ENCODE measurements at regions not wholly inside any gene's neighbourhood (a gene's known extent, or its start where the extent isn't known, plus 50 kb on each side); places are given as distances from the start of the nearest gene placed in this dataset.
A peak's percentile ranks its signal among the peaks of the same experiment; 100 is the strongest.

DNA sequence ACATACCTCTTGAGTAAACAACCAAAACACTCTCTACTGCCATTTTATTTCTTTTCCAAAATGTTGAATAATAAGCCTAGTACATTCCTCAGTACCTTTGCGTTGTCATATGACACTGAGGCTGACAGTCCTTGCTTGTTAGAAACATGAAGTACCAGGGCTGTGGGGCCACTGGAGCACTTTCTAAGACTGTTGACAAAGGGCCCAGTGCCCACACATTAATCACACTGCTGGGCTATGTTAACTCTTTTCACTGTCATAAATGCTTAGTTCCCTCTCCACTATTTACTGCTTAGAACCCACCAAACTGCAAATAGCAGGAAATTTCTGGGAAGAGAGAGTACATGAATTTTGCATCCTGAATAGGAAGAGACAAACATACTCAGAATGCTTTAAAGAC lies 57.1 kb downstream of the FAM47B start:
- DNase-seq (ENCODE audit: low read depth), result no peak

DNA sequence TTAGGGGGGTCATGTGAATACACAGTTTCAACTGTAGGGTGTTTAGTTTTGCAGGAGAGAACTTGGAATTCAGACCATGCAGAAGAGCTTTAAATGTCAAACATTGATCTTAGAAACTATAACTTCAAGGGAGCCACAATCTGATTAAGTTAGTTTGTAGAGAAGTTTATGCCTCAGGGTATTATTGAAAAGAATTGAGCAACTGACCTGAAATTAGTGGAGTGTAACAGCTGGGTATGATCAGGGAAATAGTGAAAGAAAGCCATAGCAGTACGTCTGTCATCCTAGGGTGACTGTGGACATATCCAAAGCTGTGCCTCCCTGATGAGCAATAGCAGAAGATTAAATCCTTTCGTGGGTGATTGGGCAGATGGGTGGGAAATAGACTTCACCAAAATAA lies 63.8 kb downstream of the FAM47B start:
- no peak for DNase-seq (ENCODE audit: low read depth)

DNA sequence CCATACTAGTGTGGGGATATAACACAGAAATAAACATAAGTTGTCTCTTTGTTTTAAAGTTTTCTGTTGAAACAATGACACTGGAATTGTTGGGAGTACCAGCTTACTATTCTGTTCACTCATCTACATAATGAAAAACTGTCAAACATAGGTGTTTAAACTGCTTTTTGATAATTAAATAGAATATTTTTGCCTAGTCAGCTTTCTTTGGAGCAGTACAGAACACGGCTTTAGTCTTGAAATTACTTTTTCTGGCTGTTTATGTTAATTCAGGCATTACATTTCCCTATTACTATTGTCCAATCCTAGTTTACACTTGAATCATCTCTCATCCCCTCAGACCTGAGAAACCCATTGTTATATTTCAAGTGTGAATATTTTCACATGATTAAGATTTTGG lies 73.0 kb downstream of the FAM47B start:
- DNase-seq (ENCODE audit: low read depth), result no peak

DNA sequence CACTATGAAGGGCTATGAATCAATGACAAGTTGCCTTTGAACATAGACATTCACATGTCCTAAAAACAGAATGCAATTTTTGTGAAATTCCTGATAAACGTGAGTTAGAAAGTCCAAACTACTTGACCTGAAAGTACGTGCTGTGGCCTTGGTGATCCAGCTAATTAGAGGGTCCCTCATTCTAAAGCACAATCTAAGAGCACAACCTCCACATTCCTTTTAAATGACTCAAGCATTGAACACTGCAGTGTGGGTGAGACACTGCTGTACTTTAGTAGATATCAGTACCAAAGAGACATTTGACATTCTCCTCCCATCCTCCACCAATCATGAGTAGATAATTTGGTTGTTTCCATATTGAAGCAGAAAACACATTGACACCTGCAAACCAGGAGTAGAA lies 73.5 kb downstream of the FAM47B start:
- no peak for DNase-seq (ENCODE audit: low read depth)

DNA sequence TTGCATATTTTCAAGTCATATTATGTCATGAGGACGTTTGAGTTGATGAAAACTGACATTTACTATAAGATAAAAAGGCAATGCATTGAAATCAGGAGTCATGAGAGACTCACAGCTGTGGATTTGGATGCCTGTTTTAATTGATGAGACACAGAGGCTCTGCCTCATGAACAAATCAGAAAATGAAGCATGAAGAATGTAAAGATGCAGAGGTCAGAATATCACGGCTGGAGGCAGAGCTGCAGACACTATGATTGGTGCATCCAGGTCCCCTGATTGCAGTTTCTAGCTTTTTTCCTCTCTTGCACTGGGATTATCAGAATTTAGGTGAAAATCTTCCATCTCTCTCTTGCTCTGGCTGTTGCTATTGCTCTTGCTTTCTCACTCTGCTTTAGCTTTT lies 74.7 kb downstream of the FAM47B start:
- no peak for DNase-seq (ENCODE audit: low read depth)

DNA sequence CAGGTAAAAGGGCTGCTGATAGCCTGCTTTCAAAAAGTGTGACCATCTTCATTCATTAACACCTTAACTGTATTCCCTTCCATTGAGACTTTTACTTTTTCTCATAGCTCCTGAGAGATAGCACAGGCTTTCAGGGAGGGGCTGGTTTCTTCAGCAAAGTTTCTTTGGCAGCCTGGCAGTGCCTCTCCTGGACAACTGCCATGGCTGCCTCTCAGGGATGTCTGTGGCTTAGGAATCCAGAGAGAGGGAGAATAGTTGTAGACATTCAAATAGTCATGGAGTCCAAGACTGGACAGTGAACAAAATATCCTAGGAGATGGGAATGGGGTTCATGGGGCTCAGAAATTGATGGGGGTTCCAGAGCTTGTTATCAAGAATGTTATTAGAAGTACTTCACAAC lies 81.1 kb downstream of the FAM47B start:
- DNase-seq (ENCODE audit: low read depth), result no peak

DNA sequence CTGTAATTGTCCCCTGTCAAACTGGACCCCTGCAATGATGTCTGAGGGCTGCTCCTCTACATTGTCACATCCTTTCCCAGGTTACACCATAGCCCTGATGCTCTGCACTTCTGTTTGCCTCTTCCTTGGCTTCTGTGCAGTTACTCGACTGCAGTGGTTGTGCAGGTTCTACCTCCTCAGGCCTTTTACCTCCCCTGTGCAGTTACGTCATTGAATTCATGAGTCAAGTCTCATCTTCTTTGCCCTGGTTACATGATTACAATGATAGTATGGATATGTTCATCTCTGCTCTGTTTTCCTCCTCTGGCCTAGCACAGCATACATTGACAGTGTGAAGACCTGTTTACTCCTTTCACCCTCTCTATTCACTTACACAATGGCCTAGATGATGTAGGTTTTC lies 83.2 kb downstream of the FAM47B start:
- no peak for DNase-seq (ENCODE audit: low read depth)

DNA sequence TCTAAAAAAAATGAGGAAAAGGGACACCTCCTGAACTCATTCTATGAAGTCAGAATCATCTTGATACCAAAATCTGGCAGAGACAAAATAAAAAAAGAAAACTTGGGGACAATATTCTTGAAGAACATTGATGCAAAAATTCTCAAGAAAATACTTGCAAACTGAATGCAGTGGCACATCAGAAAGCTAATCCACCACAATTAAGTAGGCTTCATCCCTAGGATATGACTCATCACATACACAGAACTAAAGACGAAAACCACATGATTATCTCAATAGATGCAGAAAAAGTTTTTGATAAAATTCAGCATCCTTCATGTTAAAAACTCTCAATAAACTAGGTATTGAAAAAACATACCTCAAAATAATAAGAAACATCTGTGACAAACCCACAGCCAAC lies 98.3 kb downstream of the FAM47B start:
- no peak for DNase-seq (ENCODE audit: low read depth)

DNA sequence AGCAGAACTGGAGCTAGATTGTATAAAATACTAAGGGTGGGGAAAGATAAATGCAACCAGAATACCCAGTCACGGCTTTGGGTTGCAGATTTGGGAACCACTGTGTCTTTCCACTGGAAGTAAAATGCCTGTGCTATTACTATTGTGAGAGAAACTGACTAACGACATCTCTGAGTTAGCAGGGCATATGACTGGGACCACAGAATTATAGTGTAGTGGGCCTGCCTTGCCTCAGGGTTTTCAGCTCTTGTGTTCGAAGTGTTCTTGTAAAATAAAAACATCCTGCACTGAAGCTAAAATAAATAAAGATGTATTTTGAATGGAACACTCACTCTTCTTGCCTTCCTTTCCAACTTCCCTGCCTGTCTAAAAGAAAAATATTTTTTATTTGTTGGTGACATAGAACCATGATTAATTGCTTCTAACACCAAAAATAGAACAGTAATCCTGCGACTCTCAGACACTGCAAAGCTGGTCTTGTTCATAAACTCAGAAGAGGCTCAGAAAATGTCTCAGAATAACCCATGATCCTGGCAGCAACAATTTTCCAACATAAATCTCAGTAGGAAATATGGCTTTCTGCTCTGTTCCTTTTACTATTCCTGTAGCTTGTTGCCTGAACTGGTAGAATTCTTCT lies 104.2 kb downstream of the FAM47B start:
- DNase-seq (ENCODE audit: low read depth), result peak; percentile 7

DNA sequence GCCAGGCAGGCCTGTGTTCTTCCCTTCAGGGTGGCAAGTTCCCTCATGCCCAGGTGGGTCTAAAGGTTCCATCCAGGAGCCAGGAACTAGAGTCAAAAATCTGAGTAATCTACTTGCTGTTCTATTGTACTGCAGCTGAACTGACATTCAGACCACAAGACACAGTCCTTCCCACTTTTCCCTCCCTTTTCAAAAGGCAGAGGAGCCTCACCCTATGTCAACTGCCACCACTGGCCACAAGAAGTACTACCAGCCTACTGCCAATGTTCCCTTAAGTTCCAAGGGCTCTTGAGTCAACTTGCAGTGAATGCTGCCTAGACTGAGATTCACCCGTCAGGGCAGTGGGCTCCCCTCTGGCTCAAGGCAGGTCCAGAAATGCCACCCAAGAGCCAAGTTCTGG lies 133.5 kb downstream of the FAM47B start:
- no peak for DNase-seq (ENCODE audit: low read depth)

DNA sequence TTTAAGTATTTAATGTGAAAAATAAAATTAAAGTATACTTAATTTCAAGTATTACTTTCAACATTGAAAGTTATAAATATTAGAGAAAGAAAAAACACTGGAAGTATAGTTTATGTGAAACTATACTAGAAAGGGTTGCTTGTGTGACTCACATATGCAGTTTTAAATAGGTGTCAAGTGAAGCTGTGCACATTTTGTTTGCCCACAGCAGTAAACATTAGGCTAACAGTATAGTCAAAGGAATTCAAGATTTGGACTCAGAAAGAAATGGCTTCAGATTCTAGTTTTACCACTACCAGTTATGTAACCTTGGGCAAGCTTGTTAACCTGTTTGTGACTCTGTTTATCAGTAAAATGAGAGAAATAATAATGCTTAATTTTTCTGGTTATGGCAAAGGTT lies 148.2 kb downstream of the FAM47B start:
- DNase-seq (ENCODE audit: low read depth), result no peak

DNA sequence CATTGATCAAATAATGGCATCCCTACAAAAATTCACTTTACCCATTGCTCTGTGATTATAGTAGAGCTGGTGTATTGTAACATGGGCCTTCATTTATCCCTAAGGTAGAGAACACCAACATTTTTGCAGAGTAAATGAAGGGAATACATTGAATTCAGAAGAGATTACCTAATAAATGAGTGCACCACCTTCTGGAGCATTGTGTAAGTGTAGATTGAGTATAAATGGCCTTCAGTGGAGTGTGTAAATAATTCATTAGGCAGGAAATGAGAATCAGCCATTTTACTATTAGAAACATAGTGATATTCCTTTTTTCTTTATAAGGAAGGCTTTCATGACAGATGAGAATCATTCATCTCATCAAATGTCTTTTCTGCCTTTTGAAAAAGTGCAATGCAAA lies 155.8 kb downstream of the FAM47B start:
- DNase-seq (ENCODE audit: low read depth), result no peak

DNA sequence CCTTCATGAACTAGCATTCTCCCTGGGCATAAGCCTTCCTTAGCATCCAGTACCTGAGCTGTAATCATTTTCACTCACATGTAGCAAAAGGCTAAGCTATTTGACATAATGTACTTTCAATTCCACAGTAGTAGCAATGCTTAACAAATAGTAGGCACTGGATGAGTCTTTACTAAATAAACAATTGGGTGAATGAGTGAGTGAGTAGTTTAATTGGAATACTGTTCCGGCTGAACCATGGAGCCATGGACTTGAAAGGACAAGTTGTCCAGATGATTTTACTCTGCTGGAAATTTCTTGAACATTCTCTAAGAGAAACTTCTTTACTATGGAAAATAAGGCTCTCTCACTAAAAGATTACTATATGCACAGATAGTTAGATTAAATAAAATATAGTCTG lies 159.3 kb downstream of the FAM47B start:
- no peak for DNase-seq (ENCODE audit: low read depth)

DNA sequence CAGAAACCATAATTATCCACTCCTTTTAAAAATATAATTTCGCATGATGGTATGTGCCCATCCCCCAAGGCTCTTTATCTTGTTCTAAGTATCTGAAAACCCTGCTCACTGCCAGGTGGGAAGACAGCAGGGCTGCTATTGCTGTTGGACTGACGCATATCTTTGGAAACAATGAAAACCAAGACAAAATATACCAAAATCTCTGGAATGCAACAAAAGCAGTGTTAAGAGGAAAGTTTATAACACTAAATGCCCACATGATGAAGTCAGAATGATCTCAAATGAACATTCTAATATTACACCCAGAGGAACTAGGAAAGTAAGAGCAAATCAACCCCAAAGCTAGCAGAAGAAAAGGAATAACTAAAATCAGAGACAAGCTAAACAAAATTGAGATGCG lies 162.0 kb downstream of the FAM47B start:
- DNase-seq (ENCODE audit: low read depth), result no peak

DNA sequence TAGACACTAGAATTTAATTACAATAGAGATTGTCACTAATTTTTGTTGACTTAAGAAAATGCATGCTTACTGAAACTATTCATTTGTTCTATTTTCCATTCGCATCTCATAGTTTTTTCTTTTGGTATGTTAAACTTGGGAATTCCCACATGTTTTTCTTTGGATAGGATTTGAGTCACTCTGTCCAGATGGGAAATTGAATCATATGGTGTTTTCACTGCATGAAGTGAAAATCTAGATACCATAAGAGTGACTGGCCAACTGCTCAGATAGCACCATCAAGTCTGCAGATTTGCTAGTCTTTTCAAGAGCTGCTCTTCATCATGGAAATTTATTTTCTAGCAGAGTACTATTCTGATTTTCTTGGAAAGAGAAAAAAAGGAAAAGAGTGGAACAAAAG lies 172.6 kb downstream of the FAM47B start:
- peak; percentile 24 for DNase-seq (ENCODE audit: low read depth)

DNA sequence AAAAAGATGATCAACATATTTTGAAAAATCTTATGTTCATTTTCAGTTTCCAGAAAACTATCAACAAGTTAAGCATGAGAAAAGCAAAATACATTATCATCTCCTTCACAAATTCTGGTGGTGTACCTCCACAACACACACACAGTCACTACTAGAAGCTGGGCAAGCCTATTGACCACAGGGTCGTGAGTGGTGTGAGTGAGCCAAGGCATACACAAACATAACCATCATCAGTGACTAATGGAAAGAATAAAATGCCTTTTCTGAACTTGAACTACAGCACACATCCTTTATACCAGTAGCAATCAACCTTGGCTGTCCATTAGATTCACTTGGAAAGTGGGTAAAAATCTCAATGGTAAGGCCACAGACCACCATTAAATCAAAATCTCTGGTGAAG lies 180.2 kb downstream of the FAM47B start:
- DNase-seq (ENCODE audit: low read depth), result no peak

DNA sequence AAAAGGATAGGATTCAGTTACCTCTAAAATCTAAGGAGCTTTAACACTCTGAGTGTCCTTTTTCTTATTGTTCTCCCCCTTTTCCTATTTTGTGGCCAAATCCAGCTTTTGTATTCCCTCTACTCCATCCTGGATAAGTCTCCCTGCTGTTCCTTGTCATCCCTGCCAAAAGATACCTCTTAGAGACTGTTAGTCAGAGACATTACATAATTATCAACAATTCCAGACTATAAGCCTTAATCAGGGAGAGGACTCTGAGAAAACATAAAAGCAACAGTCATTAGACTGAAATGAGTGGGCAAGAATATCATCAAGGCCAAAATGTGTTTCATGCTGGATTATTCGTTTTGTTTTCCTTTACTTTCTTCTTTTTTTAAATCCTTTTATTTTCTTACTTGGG lies 206.9 kb downstream of the FAM47B start:
- no peak for DNase-seq (ENCODE audit: low read depth)

DNA sequence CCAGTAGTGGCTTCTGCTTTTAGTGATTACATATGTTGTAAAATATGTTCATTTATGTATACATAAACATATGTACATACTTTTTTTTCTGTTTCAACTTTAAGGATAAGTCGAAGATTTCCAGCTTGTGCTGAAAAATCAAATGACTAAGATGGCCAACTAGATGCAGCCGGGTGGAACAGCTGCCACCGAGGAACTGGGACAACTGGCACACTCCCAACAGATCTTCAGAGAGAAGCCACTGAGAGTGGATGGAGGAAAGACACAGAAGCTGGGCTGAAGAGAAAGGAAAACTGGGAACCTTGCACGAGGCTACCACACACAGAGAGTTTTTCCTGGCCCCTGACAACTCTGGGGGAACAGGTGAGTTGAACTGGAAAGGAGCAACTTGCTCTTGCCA lies 207.5 kb downstream of the FAM47B start:
- DNase-seq (ENCODE audit: low read depth), result no peak

DNA sequence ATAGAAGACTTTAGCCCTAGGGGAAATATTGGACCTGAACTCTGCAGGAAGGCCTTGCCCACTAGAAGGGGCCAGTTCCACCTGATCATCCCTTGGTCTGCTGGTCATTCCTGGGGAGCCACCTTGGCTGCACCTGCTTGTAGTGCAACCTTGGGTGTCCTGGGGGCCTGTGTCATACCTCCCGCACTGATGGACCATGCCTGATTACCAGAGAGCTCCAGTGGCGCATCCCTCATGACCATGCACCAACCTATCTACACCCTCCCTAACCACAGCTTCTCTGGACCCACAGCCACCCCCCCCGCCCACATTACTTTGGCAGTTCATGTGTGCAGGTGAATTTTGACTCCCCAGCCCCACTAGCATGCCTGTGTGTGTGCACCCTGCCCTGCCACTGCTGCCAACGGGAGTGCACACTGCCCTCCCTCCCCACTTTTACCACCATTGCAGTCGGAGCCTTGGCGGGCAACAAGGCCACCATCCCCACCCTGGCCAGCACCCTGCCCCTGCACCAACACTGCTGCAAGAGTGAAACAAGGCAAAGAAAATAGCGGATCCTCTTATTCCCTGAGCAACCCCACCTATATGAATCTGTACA lies 208.1 kb downstream of the FAM47B start:
- DNase-seq (ENCODE audit: low read depth), result no peak

DNA sequence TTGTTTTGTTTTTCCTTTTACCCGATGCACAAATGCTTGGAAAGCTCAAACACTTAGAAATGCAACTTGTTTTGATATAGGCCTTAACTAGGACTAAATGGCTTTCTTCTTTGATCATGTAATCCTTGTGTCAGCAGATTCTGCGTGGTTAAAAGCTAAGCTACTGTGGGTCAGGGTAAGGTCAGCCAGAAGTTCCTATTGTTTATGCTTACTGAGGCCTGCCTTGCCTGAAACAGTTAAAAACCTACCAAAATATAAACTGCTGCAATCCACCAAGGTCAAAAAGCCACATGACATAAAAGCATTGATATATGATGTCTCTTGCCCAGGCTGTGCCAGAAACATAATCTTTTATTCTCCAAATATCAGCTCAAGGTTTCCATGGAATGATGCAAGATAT lies 223.4 kb downstream of the FAM47B start:
- no peak for DNase-seq (ENCODE audit: low read depth)
